Smooth muscle cell (in vitro differentiated cells): ENCODE measurements at regions not wholly inside any gene's neighbourhood (a gene's known extent, or its start where the extent isn't known, plus 50 kb on each side); places are given as distances from the start of the nearest gene placed in this dataset.

Experiments
- DNase-seq: peaks from one replicate; lab custom pipeline; 2025; ENCODE audit not compliant: unreplicated experiment; lab: John Stamatoyannopoulos, UW
- H2AFZ ChIP-seq: fragments of 200-600 bp; sonication (generic); 2 replicates; pipeline ENCODE4 v1.6.0; 2016; ENCODE audit warnings: antibody characterized with exemption, low read depth, mild to moderate bottlenecking
- H3F3A ChIP-seq: fragments of 200-600 bp; sonication (generic); 2 replicates; pipeline ENCODE4 v1.6.0; 2017; ENCODE audit warnings: antibody characterized with exemption, low read depth
- H3K27ac ChIP-seq: fragments of 200-600 bp; sonication (generic); 2 replicates; pipeline ENCODE4 v1.5.1; 2016; ENCODE audit warnings: low read depth, mild to moderate bottlenecking
- H3K27me3 ChIP-seq: fragments of 200-600 bp; sonication (generic); 2 replicates; pipeline ENCODE4 v1.6.1; 2016; ENCODE audit warnings: low read depth, mild to moderate bottlenecking
- H3K36me3 ChIP-seq: fragments of 200-600 bp; sonication (generic); 2 replicates; pipeline ENCODE4 v1.5.1; 2016; ENCODE audit warnings: low read depth
- H3K4me1 ChIP-seq: fragments of 200-600 bp; sonication (generic); 2 replicates; pipeline ENCODE4 v1.5.1; 2016; ENCODE audit warnings: low read depth
- H3K4me2 ChIP-seq: fragments of 200-600 bp; sonication (generic); 2 replicates; pipeline ENCODE4 v1.6.0; 2016; ENCODE audit warnings: mild to moderate bottlenecking
- H3K4me3 ChIP-seq: fragments of 200-600 bp; sonication (generic); 2 replicates; pipeline ENCODE4 v1.5.1; 2016; ENCODE audit warnings: mild to moderate bottlenecking
- H3K79me2 ChIP-seq: fragments of 200-600 bp; sonication (generic); 2 replicates; pipeline ENCODE4 v1.6.0; 2016; ENCODE audit warnings: low read depth, mild to moderate bottlenecking
- H3K9ac ChIP-seq: fragments of 200-600 bp; sonication (generic); 2 replicates; pipeline ENCODE4 v1.6.0; 2016; ENCODE audit warnings: low read depth
- H3K9me3 ChIP-seq: fragments of 200-600 bp; sonication (generic); replicated peaks from 2 replicates; pipeline ENCODE4 v1.5.1; 2016; ENCODE audit warnings: low read depth
- H4K20me1 ChIP-seq: fragments of 200-600 bp; sonication (generic); 2 replicates; pipeline ENCODE4 v1.6.0; 2016; ENCODE audit warnings: low read depth
- WGBS: methylation state at CpG from one replicate; pipeline ENCODE4 v1.1.7; 2016; ENCODE audit warnings: low lambda C conversion rate; 5-methylcytosine and 5-hydroxymethylcytosine counted together
- TF ChIP-seq, protein P1 (sequence below): fragments of 200-600 bp; sonication (generic); IDR thresholded peaks from 2 replicates; pipeline ENCODE4 v1.5.1; 2017; ENCODE audit warnings: borderline replicate concordance, mild to moderate bottlenecking, antibody characterized with exemption; ENCODE audit not compliant: insufficient read depth, poor library complexity, severe bottlenecking

DNA sequence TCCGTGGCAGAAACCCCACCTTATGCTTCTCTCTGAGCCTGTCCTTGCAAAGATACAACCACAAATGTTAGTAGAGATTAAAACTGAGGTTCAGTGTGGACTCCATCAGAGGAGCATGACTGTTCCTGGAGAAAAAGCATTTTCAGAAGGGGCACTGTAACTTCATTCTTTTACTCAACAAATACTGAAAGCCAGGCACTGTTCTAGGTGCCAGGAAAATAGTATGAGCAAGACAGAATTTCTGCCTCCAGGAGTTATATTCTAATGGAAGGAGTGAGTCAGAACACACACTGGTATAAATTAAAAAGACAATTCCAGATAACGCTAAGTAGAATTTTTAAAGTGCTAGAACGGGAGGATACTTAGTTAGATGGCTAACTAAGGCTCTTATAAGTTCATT is 251.4 kb upstream of the GAS1 start:
- H3K27me3 ChIP-seq, result no peaks in the 10 kb centered on the region
- WGBS, result 75% methylated on average over 3 of the region's 3 CpGs
- no peaks in the 10 kb centered on the region for H4K20me1 ChIP-seq
- H3K36me3 ChIP-seq, result no peaks in the 10 kb centered on the region
- no peak overlapping the region for H3K27ac ChIP-seq
- no peak for DNase-seq
- peaks cover 14% of the 10 kb centered on the region for H3K4me1 ChIP-seq
- no peak overlapping the region for H3K4me2 ChIP-seq
- H3K9me3 ChIP-seq, result no peaks in the 10 kb centered on the region
- H2AFZ ChIP-seq, result no peak overlapping the region
- TF ChIP-seq, protein P1, sequence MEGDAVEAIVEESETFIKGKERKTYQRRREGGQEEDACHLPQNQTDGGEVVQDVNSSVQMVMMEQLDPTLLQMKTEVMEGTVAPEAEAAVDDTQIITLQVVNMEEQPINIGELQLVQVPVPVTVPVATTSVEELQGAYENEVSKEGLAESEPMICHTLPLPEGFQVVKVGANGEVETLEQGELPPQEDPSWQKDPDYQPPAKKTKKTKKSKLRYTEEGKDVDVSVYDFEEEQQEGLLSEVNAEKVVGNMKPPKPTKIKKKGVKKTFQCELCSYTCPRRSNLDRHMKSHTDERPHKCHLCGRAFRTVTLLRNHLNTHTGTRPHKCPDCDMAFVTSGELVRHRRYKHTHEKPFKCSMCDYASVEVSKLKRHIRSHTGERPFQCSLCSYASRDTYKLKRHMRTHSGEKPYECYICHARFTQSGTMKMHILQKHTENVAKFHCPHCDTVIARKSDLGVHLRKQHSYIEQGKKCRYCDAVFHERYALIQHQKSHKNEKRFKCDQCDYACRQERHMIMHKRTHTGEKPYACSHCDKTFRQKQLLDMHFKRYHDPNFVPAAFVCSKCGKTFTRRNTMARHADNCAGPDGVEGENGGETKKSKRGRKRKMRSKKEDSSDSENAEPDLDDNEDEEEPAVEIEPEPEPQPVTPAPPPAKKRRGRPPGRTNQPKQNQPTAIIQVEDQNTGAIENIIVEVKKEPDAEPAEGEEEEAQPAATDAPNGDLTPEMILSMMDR, result no peak
- no peak overlapping the region for H3K4me3 ChIP-seq
- H3K79me2 ChIP-seq, result no peaks in the 10 kb centered on the region
- peaks cover 11% of the 10 kb centered on the region for H3F3A ChIP-seq
- H3K9ac ChIP-seq, result no peak overlapping the region

DNA sequence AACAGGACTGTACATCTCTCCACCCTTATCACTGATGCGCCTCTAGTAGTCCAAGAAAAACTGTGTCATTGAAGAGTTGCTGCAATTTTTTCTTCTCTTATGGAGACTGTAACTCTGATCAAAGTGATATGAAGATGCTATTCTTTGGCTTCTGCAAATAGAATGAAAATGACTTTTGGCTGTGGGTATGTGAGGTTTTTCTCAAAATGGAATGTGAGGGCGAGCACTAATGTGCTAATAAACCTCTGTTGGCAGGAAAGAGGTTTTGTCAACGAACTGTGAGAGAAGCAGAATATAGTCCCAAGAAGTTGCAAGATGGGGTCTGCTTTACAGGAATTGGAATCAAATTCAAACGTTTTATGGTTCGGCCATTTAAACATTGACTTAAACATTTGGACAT is 252.0 kb upstream of the GAS1 start:
- no peaks in the 10 kb centered on the region for H4K20me1 ChIP-seq
- no peak for DNase-seq
- no peak overlapping the region for H3K4me3 ChIP-seq
- WGBS, result 85% methylated on average over 5 of the region's 5 CpGs
- peaks cover 10% of the 10 kb centered on the region for H3F3A ChIP-seq
- H3K4me2 ChIP-seq, result no peak overlapping the region
- no peak overlapping the region for H3K9ac ChIP-seq
- no peaks in the 10 kb centered on the region for H3K36me3 ChIP-seq
- H3K27me3 ChIP-seq, result no peaks in the 10 kb centered on the region
- TF ChIP-seq, protein P1, result no peak
- peaks cover 14% of the 10 kb centered on the region for H3K4me1 ChIP-seq
- H3K27ac ChIP-seq, result no peak overlapping the region
- H3K79me2 ChIP-seq, result no peaks in the 10 kb centered on the region
- no peaks in the 10 kb centered on the region for H3K9me3 ChIP-seq
- no peak overlapping the region for H2AFZ ChIP-seq

- no peak overlapping the region for H3K4me2 ChIP-seq
- no peak overlapping the region for H3K4me3 ChIP-seq
- H3K9me3 ChIP-seq, result no peaks in the 10 kb centered on the region
- DNase-seq, result no peak
- 62% methylated on average over 4 of the region's 4 CpGs for WGBS
- H3K36me3 ChIP-seq, result no peaks in the 10 kb centered on the region
- peaks cover 7% of the 10 kb centered on the region for H3F3A ChIP-seq
- H4K20me1 ChIP-seq, result no peaks in the 10 kb centered on the region
- TF ChIP-seq, protein P1, result no peak
- no peaks in the 10 kb centered on the region for H3K79me2 ChIP-seq
- no peaks in the 10 kb centered on the region for H3K27me3 ChIP-seq
- H3K9ac ChIP-seq, result no peak overlapping the region
- H2AFZ ChIP-seq, result no peak overlapping the region
- H3K27ac ChIP-seq, result no peak overlapping the region
- peaks cover 12% of the 10 kb centered on the region for H3K4me1 ChIP-seq
Measured at GRCh38 chr9:87199782-87200181, 252.5 kb upstream of the GAS1 start.

- TF ChIP-seq, protein P1, result no peak
- Histone ChIP-seq H3K4me1 (peaks cover 7% of the 10 kb centered on the region), H4K20me1 (no peaks in the 10 kb centered on the region), H3K4me2 (peak overlapping the region; percentile 58), H2AFZ (peak overlapping the region; percentile 34), H3K27me3 (no peaks in the 10 kb centered on the region), H3K36me3 (no peaks in the 10 kb centered on the region), H3F3A (no peaks in the 10 kb centered on the region), H3K9me3 (no peaks in the 10 kb centered on the region), H3K27ac (no peak overlapping the region), H3K9ac (no peak overlapping the region), H3K79me2 (no peaks in the 10 kb centered on the region), H3K4me3 (no peak overlapping the region)
- no peak for DNase-seq
- WGBS, result 34% methylated on average over 4 of the region's 4 CpGs
Measured at GRCh38 chr9:87201351-87201751, 254.0 kb upstream of the GAS1 start.
